NCI-H1105 (cell line): ENCODE measurements at regions not wholly inside any gene's neighbourhood (a gene's known extent, or its start where the extent isn't known, plus 50 kb on each side); places are given as distances from the start of the nearest gene placed in this dataset.
A peak's percentile ranks its signal among the peaks of the same experiment; 100 is the strongest.

Experiments used
- DNase-seq: peaks from one replicate; lab custom pipeline; 2025; lab: John Stamatoyannopoulos, UW

DNA sequence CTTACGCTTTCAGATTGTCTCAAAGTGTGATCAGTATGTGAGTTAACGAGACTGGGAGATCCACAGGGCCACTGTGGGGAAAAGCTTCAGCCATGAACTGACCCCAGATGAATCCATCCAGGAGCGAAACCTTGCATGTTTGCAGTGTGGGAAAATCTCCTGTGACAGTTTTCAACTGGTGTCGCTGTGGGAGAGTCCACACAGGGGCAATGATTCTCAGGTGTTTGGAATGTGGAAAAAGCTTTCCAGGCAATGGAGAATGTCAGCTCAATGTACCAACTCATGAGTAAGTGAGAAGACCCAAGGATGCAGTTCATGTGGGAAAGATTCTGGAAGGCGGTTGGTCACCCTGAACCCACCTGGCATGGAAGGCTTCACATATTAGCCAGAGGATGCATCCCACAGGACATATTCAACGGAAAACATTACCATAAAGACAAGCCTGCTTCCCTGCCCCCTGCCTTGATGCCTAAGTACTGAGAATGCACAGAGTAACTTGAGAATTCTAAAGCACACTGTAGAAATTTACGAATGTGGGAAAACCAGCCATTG, 204.1 kb upstream of the BMPER start:
- no peak for DNase-seq

DNA sequence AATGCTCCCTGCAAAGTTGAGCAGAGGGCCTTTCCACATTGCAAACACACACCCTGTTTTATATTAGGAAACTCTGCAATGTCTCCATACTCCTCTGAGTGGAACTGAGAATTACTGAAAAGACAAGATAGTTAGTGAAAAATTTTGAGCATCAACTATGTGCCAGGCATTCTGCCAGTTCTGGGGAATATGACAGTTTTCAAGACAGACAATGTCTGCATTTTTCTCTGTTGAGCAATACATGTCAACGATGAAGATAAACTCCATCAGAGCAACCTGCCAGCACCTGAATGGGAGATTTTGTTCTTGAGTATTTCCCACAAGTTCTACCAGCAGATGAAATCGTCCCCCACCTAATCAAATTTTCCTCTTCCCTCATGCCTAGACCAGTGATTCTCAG, 203.4 kb upstream of the BMPER start:
- no peak for DNase-seq

DNA sequence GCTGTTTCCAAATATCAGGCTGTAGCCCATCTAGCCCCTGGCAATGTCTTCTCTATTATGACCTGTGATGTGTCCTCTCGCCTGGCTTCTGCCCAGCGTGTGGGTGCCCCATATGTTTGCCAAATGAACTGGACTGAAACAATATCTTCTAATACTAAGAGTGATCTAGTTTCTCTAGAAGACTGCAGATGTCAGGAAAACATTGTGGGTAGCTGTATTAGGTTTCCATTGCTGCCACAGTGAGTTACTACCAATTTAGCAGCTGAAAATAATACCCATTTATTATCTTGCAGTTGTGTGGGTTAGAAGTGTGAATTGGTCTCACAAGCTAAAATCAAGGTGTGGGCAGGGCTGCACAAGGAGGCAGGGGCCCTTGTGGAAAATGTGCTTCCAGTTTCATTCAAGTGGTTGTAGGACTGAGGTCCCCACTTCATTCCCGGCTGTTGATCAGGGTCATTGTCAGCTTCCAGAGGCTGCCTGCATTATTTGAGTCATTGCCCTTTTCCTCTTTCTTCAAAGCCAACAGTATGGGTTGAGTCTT, 202.8 kb upstream of the BMPER start:
- no peak for DNase-seq

DNA sequence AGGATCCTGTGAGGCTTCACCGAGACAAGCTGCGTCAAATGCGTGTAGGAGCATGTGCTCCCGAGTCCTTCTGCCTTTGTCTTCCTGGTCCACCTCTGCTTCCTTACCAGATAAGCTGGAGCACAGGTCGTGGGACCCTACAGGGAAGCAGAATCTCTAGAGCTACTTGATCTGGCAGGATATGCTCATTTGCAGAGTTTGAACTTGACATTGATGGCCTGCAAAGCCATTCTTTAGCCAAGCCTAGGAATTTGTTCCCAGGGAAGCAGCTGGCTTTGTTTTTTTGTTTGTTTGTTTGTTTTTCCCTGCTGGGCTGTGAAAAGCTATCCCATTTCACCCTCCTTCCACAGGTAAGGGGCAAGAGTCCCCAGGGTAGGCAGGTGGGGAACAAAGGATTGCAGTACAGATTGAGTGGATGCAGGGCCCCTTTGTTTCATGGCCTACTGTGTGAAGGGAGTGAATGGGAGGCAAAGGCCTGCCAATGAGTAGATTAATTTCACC, 200.0 kb upstream of the BMPER start:
- no peak for DNase-seq

DNA sequence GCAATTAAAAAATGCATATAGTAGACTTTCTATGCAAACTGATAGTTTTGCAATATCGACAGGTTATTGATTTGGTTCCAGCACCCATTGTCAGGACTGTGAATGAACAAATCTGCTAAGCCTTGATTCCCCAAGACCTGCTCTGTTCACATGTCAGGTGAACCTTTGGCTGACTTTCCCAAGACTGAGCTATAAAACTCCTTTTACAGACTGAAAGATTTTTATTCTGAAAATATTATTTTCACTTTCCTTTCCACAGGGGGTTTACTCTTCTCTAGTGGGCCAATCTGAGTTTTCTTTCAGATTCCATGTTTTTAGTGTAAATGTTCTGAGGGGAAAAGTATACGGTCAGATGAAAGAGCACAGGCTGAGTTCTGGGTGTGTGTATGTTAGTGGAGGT, 199.2 kb upstream of the BMPER start:
- DNase-seq, result no peak

DNA sequence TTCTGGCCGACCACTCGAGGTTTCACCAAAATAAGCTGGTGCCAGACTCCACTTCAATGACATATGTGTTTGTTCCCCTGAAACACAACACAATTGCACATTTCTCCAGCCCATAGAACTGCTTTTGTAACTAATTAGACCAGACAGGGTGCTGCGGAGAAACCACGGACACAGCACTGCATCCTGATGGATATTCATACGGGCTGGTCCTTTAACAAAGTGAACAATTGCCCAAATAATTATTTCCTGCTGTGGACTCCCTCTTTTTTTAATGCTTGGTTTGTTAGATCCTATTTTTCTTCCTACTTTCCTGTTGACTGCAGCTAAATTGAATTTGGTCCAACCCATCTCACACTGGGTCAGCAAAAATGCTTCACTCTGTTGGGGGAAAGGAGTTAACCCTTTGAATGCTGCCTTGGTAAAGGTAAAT, 198.6 kb upstream of the BMPER start:
- no peak for DNase-seq

DNA sequence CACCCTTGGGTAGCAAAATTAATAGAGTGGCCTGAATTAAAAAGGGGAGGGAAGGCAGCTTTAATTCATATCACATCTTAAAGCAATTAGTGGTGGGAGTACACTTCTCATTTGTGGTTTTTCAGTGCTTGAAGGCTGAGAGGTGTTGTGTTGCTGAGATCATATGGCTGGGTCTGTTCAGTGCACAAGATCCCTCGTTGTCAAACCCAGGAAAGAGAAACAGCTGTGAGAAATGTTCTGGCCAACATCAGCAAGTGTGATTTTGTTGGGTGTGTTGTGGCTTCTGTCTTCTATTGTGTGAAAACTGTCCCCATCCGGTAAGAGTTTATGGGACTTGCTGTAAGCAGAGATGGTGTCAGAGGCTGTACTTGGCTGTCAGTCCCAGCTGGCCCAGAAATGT, 197.9 kb upstream of the BMPER start:
- DNase-seq, result no peak

DNA sequence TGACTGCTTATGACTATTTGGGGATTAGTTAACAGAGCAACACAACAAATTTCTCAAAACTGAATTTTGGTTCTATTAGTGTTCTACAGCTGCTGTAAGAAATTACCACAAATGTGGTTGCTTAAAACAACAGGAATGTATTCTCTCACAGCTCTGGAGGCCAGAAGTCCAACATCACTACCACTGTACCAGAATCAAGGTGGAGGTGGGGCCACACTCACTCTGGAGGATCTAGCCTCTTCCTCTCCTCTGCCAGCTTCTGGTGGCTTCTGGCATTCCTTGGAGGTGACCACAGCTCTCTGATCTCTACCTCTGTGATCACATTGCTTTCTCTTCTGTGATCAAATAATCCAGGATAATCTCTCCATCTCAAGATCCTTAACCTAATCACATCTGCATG, 194.7 kb upstream of the BMPER start:
- DNase-seq, result no peak

DNA sequence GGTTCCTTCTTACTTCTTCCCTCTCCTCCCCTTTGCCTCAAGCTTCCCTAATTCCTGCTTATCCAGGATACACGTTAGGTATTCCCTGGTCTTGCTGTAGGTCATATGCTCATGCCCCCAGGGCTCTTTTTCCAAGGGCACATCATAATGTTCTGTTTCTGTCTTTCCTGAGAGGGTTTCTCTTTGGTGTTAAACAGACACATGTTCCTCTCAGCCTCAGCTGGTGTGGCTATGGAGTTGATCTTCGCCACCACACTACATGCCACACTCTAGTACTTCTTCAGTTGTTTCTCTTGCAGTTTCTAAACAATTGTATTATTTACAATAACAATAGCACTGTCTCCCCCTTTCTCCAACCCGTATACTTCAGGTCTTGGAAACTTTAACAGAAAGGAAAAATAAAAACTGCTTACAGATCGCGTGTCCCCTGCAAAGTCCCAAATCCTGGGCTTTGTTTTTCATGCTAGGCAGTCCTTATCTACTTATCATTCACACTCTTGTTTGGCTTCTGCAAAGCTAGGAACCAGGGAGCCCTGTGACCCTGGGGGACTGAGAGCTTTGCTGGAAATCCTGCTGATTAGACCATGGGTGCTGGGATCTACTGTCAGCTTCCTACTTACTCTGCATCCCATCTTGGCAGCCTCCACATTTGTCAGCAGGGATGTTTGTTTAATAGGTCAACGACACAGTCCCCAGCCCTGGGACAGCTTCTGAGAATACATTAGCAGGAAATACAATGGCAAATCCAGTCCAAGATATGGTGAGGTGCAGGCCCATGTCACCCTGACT, 193.9 kb upstream of the BMPER start:
- DNase-seq, result no peak

DNA sequence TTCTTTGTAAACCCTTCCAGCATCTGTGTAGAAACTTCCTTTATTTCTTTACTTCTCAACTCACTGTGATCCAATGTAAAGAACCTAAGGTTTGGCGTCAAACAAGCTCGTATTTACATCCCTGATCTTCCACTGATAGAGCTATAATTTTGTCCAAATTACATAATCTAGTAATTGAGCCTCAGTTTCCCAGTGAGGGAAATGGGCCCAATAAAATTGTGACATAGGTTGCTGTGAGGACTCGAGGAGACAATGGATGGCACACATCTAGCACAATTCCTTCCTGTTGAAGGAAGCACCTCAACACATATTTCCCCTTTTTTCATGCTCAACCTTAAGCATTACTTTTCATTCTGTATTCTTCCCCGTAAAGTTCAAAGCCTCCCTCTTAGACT, 193.3 kb upstream of the BMPER start:
- DNase-seq, result no peak

DNA sequence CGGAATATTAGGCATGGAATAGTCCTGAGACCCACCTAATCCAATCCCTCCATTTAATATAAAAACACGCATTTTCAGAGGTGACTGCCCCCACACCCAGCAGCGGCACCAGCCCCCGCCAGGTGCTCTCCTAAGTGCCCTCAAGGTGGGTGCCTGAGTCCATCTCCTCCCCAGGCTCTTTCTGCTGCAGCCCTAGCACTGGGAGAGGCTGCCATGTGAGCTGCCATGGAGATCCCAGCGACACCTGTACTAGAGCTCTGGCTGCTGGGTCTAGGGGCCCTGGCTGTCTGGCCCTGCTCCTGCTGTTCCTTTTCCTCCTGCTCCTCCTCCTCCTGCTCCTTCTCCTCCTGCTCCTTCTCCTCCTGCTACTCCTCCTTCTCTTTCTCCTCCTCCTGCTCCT, 191.1 kb upstream of the BMPER start:
- DNase-seq, result no peak

DNA sequence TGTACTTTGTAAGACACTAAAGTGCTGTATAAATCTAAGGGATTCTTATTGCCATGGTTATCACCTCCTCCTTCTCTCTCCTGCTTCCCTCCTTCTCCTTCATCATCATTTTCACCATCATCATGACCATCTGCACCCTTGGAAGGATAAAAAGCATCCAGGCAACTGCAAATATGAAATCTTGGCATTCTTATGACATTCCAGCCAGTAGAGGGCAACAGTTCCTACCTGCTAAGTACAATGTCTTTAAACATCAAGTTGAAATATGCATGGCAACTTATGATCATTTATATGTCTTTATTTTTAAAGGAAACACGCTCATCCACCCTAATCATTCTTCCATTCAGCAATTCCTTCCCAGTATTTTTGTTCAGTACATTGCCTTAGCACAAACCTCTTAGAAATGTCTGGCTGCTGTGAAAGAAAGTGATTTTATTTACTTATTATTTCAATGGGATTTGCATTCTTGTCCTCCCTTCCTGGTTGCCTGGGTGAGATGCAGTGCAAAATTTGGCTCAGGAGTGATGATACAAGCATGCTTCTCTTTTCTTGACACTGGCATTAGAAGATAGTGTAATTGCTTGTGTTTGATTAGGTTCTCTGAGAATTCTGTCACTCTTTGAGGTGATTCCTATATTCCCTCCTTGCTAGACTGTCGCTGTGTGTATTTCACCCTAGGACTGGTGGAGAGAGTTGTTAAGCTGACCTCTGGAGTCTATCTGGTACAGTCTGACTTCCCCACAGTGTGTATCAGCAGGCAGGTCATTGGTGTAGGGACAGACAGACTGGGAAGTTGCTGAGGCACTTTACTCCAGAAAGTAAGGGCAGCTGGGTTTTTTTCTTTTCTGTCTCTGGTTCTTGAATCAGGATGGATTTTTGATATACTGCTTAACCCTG, 188.5 kb upstream of the BMPER start:
- DNase-seq, result peak; percentile 21

DNA sequence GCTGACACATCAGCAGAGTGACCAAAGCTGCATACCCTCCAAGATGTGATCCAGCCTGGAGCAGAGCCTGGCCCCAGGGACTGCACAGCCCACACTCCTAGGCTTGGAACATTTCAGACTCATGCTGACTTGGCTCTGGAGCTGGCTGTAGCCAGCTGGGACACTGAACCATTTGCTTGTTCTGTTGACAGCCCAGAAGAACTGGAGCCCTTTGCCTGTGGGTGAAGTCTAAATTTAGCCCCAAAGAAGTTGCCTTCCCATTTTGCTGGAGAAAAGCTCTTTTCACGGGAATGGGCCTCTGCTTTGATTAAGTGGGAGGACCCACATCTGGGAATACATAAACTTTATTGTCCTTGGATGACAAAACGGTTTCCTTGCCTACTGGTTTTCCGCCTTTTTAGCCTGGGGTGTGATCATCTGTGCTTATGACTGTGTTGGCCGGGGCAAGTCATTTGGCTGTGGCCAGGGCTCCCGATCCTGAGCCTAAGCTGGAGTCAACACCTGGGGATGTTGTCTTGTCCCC, 186.2 kb upstream of the BMPER start:
- DNase-seq, result no peak

DNA sequence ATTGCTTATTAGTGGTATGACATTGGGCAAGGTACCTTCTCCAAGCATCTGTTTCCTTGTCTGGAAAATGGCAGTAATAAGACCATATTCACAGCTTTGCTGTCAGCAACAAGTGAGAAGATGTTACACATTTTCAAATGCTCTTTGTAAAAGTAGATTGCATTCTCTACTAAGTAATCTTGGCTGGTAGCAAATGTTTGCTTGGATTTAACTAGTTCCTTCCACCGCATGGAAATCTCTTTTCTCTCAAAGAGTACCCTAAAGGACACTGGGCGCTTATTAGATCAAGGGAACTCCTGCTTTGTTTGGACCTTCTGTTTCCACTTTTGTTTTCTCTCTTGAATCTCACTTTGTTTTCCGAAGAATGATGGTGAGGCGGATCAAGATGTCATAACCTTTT, 185.2 kb upstream of the BMPER start:
- no peak for DNase-seq

DNA sequence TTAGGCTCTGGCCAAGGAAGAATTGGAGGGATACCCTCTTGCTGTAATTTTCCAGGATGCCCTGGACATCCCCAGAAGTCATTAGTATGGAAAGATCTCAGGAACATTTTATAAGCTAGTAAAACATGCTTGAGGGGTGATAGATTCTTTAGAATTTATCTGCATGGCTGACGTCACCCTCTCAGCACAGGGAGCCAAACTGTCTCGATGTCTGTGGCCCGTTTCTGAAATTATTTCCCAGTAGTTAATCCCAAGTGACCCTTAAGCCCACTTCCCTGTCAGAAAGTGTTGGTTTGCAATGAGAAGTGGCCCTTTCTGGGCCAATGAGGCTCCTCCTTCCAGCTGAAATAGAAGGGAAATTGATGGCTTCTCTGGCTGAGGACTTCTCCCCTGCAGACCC, 184.5 kb upstream of the BMPER start:
- no peak for DNase-seq

DNA sequence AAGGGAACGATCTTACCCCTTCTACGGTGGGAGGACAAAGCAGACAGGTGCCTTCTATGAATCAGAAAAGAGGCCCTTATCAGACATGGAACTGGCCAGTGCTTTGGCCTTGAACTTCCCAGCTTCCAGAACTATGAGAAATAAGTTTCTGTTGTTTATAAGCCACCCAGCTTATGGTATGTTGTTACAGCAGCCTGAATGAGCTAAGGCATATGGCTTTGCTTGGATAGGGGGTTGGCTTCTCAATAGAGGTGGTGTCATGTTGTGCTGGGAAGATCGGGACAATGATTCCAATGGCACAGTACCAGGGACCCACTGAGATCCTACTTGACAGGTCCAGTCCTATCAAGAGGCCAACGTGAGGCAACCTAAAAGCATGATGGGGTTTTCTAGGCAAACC, 183.4 kb upstream of the BMPER start:
- no peak for DNase-seq

DNA sequence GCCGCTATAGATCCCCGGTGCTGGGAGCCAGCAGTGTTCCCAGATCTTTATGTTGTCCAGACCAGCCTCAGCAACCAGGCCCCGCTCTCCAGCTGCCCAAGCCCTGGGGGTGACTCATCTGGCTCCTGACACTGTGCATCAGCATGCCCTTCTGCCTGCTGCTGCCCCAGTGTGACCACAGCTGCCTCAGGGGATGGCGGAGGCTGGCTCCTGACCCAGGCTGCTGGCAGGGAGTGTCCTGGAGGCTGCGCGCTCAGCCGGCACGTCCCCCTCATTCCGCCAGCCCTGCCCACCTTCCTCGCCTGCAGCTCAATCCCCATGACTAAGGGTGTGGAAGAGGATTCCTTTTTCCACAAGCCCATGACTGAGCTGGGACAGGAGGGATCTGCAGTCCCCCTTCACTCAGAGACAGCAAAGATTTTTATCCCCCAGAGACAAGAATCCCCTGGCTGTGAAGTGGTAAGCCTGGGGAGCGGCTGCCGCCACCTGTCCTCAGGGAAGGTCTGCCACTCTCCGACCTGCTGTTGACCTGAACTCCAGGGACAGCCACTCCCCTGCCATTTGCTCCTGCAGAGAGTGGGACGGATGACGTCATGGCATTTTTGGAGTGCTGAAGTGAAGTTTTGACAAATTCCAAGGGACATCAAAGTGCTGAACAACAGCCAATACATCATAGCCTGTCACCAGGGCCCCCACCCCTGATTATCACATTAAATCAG, 182.8 kb upstream of the BMPER start:
- no peak for DNase-seq

DNA sequence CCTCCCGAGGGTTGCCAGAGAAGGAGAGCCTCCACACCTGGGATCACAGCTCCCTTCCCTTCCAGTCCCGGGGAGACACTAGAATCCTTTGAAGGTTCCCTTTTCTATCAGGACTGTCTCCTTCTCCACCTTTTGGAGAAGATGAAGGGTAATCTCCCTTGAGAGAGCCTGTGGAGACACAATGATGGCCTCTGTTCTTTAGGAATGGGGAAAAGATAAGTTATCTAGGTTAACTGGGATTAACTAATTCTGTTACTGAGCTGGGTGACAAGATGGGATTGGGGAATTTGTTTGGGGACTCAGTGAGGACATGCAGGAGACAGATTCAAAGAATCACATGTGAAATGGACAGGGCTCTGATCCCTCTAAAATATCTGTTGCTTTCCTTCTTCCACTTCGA, 181.1 kb upstream of the BMPER start:
- DNase-seq, result no peak

DNA sequence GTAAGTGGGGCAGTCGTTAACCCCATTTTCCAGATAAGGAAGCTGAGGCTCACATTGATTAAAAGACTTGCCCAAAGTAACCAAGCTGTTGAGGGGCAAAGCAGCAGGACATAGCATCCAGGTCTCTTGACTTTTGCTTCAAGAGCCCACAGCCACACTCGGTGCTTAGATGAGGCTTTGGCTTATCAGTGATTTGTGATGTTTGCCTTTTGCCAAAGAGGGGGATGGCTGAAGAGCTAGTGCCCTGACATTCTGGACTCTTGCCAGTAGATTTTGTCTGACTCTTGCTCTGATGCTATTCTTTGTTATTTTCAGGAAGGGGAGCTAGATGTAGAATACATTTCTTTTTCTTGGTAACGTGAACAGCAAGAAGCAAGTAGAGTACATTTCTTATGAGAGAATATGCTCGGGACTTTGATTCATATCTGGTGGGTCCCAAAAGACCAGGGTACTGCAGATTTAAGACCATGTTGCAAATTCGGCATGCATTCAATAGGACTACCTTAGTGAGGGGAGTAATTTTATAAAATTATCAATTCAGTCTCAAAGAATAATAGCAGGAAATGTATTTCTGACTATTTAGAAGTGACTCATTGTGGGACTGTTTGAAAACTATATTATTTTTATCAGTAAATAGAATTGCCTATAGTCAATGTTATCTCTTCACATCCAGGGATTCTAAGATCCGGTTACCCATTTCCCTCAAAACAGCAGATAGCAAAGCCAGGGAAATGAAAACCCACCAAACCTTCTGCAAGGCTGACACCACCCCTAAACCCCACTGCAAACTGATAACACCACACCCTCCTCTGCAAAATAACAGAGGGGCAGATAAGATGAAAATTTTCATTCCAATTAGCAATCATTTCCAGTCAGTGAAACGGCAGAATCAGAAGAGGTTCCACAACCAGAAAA, 180.0 kb upstream of the BMPER start:
- DNase-seq, result peak; percentile 12

DNA sequence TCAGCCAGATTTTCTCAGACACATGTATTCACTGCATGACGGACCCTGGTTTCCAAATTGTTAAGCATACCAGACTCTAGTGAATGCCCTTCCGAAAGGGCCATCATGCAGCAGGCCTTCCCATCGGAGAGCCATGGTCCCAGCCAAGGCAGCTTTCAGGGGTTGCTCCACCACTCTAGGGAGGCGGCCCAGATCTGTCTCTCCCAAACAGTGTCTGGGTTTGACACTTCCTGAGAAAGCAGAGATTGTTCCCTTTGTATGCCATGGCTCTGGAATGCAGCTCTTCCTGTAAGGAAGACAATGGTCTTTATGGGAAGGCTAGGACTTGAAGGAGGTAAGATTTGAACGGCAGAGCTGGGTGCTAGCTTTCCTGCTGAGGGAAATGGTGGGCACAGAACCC, 178.8 kb upstream of the BMPER start:
- no peak for DNase-seq

DNA sequence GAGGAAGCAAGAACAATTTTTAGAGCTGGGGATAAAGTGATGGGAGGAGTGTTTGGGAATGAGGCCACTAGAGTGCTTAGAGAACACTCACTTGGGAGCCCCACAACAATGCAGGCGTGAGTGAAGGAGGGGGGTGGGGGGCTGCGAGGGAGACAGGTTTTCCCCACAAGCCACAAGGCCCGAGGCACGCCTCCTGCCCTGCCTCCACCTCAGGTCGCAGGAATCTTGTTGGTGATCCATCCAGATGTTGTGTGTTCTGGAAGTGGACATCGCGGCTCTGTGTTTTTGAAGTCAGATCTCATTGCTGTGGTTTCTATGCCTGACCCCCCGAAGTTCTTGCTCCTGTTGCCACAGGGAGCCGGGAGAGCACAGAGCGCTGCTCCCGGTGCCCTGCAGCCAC, 178.0 kb upstream of the BMPER start:
- DNase-seq, result no peak
